Astrocyte (in vitro differentiated cells and primary cell): ENCODE measurements at regions not wholly inside any gene's neighbourhood (a gene's known extent, or its start where the extent isn't known, plus 50 kb on each side); places are given as distances from the start of the nearest gene placed in this dataset.

Source experiments
- DNase-seq: peaks from one replicate; pipeline ENCODE4 v3.0.0-alpha.2; 2010; ENCODE audit warnings: low read depth
- FAIRE-seq: peaks from 2 replicates; lab custom pipeline; 2011; peaks lifted over from hg19 to GRCh38; lab: Jason Lieb, UNC
- H2AFZ ChIP-seq: 2 replicates; pipeline ENCODE4 v1.6.0; 2012; ENCODE audit warnings: low read depth, low read length, inconsistent platforms
- H3K27ac ChIP-seq: 2 replicates; pipeline ENCODE4 v1.5.1; 2011; ENCODE audit warnings: low read depth, low read length, inconsistent platforms
- H3K27me3 ChIP-seq: 2 replicates; pipeline ENCODE4 v1.6.0; 2011; ENCODE audit warnings: low read length, inconsistent platforms; ENCODE audit not compliant: insufficient read depth
- H3K36me3 ChIP-seq: 2 replicates; pipeline ENCODE4 v1.5.1; 2011; ENCODE audit warnings: low read length, inconsistent platforms; ENCODE audit not compliant: insufficient read depth
- H3K4me1 ChIP-seq: 2 replicates; pipeline ENCODE4 v1.5.1; 2011; ENCODE audit warnings: low read length, inconsistent platforms; ENCODE audit not compliant: insufficient read depth
- H3K4me2 ChIP-seq: 2 replicates; pipeline ENCODE4 v1.6.0; 2012; ENCODE audit warnings: low read length, inconsistent platforms
- H3K4me3 ChIP-seq: 2 replicates; pipeline ENCODE4 v1.5.1; 2011; ENCODE audit warnings: low read depth, mild to moderate bottlenecking, low read length, inconsistent platforms; ENCODE audit not compliant: insufficient read depth
- H3K79me2 ChIP-seq: 2 replicates; pipeline ENCODE4 v1.6.0; 2012; ENCODE audit warnings: mild to moderate bottlenecking, low read length, inconsistent platforms; ENCODE audit not compliant: insufficient read depth
- H3K9ac ChIP-seq: 2 replicates; pipeline ENCODE4 v1.6.0; 2012; ENCODE audit warnings: mild to moderate bottlenecking, low read length, inconsistent platforms
- H3K9me3 ChIP-seq: 2 replicates; pipeline ENCODE4 v1.5.1; 2012; ENCODE audit warnings: low read depth, mild to moderate bottlenecking, low read length, inconsistent platforms; ENCODE audit not compliant: insufficient read depth
- H4K20me1 ChIP-seq: 2 replicates; pipeline ENCODE4 v1.6.0; 2012; ENCODE audit warnings: low read length, inconsistent platforms; ENCODE audit not compliant: insufficient read depth
- H3K27ac Mint-ChIP-seq: one replicate; pipeline ENCODE4 v1.8.0; 2021; ENCODE audit warnings: mild to moderate bottlenecking, mixed read lengths; ENCODE audit not compliant: unreplicated experiment
- H3K27me3 Mint-ChIP-seq: one replicate; pipeline ENCODE4 v1.8.0; 2021; ENCODE audit warnings: low read depth, mixed read lengths; ENCODE audit not compliant: unreplicated experiment
- H3K36me3 Mint-ChIP-seq: one replicate; pipeline ENCODE4 v1.8.0; 2021; ENCODE audit warnings: low read depth, mixed read lengths; ENCODE audit not compliant: unreplicated experiment
- H3K4me1 Mint-ChIP-seq: one replicate; pipeline ENCODE4 v1.8.0; 2021; ENCODE audit warnings: low read depth, mixed read lengths; ENCODE audit not compliant: unreplicated experiment
- H3K4me3 Mint-ChIP-seq: one replicate; pipeline ENCODE4 v1.8.0; 2021; ENCODE audit warnings: mild to moderate bottlenecking, moderate library complexity, mixed read lengths; ENCODE audit not compliant: unreplicated experiment
- H3K9me3 Mint-ChIP-seq: one replicate; pipeline ENCODE4 v1.8.0; 2021; ENCODE audit warnings: mild to moderate bottlenecking, mixed read lengths; ENCODE audit not compliant: unreplicated experiment
- CTCF ChIP-seq: IDR thresholded peaks from 2 replicates; pipeline ENCODE4 v1.5.1; 2011; ENCODE audit warnings: low read depth, mild to moderate bottlenecking, inconsistent platforms, low read length, moderate library complexity; ENCODE audit not compliant: insufficient read depth
- EZH2 ChIP-seq: IDR thresholded peaks from 2 replicates; pipeline ENCODE4 v1.6.1; 2012; ENCODE audit warnings: mild to moderate bottlenecking, low read length, inconsistent platforms; ENCODE audit not compliant: insufficient read depth

- H3K27me3 Mint-ChIP-seq, result peaks cover 2% of the 10 kb centered on the region
- Histone ChIP-seq H3K9ac (no peak overlapping the region), H3K27me3 (no peaks in the 10 kb centered on the region), H2AFZ (no peak overlapping the region), H3K4me2 (no peak overlapping the region), H3K27ac (no peak overlapping the region), H3K79me2 (no peaks in the 10 kb centered on the region), H3K4me1 (no peaks in the 10 kb centered on the region), H3K4me3 (no peak overlapping the region), H4K20me1 (no peaks in the 10 kb centered on the region), H3K9me3 (peaks cover 4% of the 10 kb centered on the region), H3K36me3 (no peaks in the 10 kb centered on the region)
- no peak for FAIRE-seq
- TF ChIP-seq CTCF, result no peak
- TF ChIP-seq EZH2, result no peak
- no peaks in the 10 kb centered on the region for H3K36me3 Mint-ChIP-seq
- H3K9me3 Mint-ChIP-seq, result peaks cover 4% of the 10 kb centered on the region
- DNase-seq, result no peak
- H3K4me1 Mint-ChIP-seq, result no peaks in the 10 kb centered on the region
- no peak overlapping the region for H3K4me3 Mint-ChIP-seq
- no peak overlapping the region for H3K27ac Mint-ChIP-seq
These were observed 114.3 kb upstream of the PLPPR1 start for GRCh38 chr9:100914266-100914665.

GRCh38 chr9:100919506-100919905, 109.0 kb upstream of the PLPPR1 start:
- Mint-ChIP-seq H3K36me3 (no peaks in the 10 kb centered on the region), H3K27ac (no peak overlapping the region), H3K27me3 (no peaks in the 10 kb centered on the region), H3K4me1 (no peaks in the 10 kb centered on the region), H3K9me3 (peaks cover 4% of the 10 kb centered on the region), H3K4me3 (no peak overlapping the region)
- Histone ChIP-seq H4K20me1 (no peaks in the 10 kb centered on the region), H3K4me2 (no peak overlapping the region), H3K9ac (no peak overlapping the region), H3K79me2 (no peaks in the 10 kb centered on the region), H3K36me3 (no peaks in the 10 kb centered on the region), H2AFZ (no peak overlapping the region), H3K27ac (no peak overlapping the region), H3K4me1 (no peaks in the 10 kb centered on the region), H3K9me3 (peaks cover 4% of the 10 kb centered on the region), H3K27me3 (no peaks in the 10 kb centered on the region), H3K4me3 (no peak overlapping the region)
- TF ChIP-seq CTCF (no peak), EZH2 (no peak)
- DNase-seq (no peak), FAIRE-seq (no peak)

GRCh38 chr9:100926366-100926765, 102.2 kb upstream of the PLPPR1 start:
- no peaks in the 10 kb centered on the region for H3K27me3 ChIP-seq
- no peak overlapping the region for H3K4me2 ChIP-seq
- H4K20me1 ChIP-seq, result no peaks in the 10 kb centered on the region
- H3K9ac ChIP-seq, result no peak overlapping the region
- Mint-ChIP-seq H3K9me3 (no peaks in the 10 kb centered on the region), H3K27ac (no peak overlapping the region), H3K4me1 (no peaks in the 10 kb centered on the region), H3K4me3 (no peak overlapping the region), H3K36me3 (no peaks in the 10 kb centered on the region), H3K27me3 (no peaks in the 10 kb centered on the region)
- FAIRE-seq (no peak), DNase-seq (no peak)
- H3K4me1 ChIP-seq, result no peaks in the 10 kb centered on the region
- no peaks in the 10 kb centered on the region for H3K9me3 ChIP-seq
- no peak overlapping the region for H3K27ac ChIP-seq
- no peaks in the 10 kb centered on the region for H3K79me2 ChIP-seq
- no peak for TF ChIP-seq EZH2
- TF ChIP-seq CTCF, result no peak
- no peaks in the 10 kb centered on the region for H3K36me3 ChIP-seq
- no peak overlapping the region for H2AFZ ChIP-seq
- no peak overlapping the region for H3K4me3 ChIP-seq
